Retina (tissue), 1 donor: ENCODE measurements at regions not wholly inside any gene's neighbourhood (a gene's known extent, or its start where the extent isn't known, plus 50 kb on each side); places are given as distances from the start of the nearest gene placed in this dataset.
"Not testable (repeated sequence)": the region's sequence is repeated elsewhere in the genome, so short reads cannot be mapped to it uniquely, and the experiment has no call there.

ENCODE experiments used
- DNase-seq: peaks from one replicate; pipeline ENCODE4 v3.0.0-alpha.2; 2016

DNA sequence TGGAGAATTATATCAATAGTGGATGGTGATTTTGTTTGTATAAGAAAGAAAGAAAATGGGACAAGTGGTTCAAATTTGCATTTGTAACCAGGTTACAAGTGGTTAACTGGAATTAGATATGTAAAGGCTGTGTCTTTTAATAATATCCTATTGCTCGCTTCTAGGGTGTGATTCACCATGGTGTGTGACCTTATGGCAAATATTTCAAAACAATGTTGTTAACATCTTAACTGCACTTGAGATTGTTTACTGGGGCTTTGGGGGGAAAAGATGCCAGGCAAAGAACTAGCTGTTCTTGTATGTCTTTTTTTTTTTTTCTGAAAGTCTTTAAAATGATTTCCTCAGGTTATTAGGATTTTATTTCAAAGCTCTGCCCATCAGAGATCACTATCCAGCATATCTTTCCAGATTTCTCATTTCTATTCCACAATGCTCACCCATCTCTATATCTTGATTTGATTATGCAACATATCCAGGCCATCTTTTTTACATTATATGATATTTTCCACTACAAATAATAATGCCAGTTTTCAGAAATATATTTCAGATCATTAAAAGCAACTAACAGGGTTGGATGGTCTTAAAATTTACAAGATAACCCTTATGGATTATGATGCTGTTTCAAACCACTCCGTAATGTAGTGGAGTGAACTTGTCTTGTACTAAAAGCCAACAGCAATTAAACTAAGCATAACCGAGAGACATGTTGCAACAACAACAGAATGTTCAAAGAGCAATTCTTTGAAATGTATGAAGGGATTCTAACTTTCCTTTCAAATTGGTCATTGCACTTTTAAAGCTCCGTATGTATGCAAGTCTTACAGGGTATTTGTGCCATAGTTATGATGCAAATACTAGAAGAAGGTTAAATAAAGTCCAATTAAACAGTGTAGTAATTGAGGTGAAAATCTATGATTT lies 341.5 kb upstream of the ETAA1 start:
- DNase-seq: no peak

DNA sequence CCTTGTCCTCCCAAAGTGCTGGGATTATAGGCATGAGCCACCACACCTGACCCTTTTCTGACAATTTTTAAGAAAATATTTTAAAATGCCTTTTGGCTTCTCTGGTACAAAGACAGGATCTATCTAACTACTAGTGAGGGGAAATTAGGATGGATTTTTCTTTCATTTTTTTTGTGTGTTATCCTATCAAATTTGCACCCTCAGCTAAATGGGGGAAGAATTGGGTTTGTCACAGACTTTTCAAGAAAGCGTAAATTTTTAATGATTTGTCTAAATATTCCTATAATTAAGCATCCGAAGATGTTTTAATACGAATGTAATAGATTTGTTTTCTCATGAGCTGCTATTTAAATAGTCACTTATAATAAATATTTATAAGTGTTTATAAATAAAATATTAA lies 340.0 kb upstream of the ETAA1 start:
- no peak for DNase-seq

DNA sequence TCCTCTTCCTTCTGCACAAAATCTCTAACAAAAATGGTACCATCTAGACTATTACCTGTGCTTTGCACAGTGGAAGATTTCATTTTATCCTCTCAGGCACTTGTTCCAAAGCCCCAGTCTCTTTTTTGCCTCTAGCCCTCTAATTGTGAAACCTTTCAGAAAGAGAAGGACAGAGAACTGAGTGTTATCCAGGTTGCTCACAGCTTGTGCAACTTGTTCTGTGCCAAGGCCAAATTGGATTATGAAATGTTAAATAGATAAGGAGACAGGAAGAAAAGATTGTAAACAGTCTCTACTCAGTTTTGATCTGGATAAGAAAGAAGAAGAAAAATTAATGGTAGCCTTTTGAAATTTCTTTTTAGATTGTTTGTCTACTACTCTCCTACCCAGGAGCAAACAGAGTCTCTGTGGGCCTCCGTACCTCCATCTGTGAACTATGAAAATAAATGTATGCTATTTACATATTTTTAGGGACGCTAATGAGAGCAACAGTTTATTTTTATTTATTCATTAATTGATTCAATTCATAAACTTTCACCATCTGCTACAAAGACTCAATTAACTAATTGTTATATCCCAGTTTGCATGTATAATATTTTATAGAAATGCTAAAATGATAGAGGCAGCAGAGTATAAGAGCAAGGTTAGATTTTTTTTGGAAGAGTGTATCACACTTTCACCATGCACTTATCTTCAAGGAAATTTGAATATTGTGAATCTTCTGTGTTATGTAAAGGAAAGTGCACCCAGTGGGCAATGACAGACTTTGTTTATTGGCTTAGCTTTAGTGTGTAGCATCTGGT lies 339.0 kb upstream of the ETAA1 start:
- no peak for DNase-seq

DNA sequence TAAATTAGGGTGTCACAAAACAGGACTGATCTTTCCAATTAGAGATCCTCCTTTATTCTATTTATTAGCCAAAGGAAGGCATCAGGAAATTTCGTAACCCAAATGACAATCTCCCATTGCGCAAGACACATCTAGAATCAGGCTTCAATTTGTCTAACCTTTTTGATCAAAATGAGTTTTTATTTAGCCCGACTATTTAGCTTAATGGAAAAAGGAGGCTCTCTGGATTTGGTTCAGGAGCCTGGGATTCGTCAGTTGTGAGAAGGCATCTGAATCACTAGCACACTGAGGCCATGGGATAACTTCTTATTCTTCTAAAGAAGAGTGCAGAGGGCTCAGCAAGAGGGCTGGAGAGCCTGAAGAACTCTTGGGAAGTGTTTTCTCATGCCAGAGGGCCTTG lies 332.1 kb upstream of the ETAA1 start:
- no peak for DNase-seq

DNA sequence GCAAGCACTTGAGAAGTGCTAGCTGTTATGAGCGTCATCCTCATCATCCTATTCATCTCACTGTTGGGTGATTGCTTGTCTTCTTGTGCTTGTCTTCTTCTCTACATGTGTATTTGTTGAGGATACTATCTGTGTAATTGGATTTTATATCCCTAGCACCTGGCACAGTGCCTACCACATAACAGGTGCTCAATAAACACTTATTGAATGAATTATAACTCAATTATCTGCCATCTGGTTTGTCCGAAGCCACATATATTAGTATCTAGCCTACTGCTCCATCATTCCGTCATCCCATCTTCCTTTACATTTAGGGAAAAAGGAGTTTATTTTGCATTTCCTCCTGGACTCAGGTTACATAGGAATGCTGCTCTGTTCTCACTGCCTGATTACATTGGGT lies 330.4 kb upstream of the ETAA1 start:
- DNase-seq: no peak

DNA sequence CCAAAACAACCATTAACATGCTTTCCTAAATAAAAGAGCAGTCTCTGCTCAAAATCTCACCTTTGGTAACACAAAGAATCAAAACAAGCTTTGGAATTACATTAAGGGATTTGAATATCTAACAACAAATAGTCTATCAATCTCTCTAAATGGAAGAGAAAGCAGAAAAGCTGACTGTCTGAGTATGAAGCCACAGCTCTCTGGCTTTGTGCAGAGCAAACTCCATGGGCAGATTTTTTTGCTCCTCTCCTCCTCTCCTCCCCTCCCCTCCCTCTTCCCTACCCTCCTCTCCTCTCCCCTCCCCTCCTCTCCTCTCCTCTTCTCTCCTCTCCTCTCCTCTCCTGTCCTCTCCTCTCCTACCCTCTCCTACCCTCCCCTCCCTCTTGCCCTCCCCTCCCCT lies 329.5 kb upstream of the ETAA1 start:
- no peak for DNase-seq

DNA sequence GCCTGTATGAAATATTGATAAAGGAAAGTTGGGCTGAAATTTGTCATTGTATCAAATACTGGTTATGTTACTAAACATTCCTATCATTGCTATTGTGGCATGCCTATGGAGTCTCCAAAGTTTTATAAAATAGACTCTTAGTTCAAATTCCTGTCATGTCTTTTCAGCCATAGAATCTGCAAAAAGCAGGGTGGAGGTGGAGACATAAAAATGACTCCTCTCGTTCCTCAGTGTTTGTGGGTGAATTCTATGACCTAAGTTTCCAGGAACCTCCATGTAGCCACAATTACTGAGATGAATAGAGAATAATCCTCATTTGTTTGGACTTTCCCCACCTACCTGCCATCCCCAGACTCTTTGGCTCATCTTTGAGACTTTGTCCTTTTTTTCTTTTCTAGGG lies 326.3 kb upstream of the ETAA1 start:
- DNase-seq: no peak

DNA sequence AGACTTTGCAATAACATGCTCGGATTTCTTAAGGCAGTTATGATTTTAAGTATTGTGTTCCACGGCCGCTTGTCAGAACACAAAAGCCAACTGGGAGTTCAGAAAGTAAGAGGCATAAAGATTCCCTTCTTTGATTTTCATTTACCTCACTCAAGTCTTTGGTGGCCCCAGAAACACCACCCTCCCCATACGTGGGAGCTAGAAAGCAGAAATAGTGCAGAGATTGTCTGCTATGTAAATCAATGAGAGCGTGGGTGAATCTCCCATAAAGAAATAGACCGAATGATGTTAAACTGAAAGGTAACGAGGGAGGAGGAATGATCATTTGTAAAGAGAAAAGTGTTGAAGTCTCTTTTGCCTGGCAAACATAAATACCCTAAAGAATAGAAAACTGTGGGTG lies 322.1 kb upstream of the ETAA1 start:
- DNase-seq: no peak

DNA sequence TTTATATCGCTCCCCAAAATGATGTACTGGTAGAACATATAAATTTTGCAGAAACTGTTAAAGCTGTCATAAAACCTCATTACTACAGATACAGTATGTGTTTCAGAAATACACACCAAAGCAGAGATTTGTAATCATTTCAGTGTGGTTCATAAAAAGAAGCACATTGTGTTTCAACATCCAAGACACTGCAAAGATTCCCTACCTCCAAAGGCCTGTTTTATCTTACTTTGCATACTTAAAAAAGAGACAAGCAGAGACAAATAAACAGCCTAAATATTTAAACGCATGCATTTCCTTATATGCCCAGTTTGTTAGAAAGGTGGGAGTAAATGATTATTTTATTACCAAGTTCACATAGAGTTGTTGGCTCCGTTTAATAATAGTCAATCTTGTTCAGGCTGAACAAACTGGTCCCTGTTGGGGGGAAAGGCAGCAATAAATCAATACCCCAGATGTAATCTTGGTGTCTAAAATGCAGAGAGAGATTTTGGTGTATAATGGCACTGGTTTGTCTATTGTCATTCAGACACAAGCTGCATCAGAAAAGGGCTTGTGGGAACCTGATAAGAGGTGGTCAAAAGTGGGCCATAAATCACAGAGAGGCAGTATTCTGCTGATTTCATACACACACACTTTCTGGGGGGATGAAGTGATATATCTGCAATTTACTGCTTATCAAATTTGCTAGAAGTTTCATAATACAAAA lies 321.4 kb upstream of the ETAA1 start:
- DNase-seq: no peak

DNA sequence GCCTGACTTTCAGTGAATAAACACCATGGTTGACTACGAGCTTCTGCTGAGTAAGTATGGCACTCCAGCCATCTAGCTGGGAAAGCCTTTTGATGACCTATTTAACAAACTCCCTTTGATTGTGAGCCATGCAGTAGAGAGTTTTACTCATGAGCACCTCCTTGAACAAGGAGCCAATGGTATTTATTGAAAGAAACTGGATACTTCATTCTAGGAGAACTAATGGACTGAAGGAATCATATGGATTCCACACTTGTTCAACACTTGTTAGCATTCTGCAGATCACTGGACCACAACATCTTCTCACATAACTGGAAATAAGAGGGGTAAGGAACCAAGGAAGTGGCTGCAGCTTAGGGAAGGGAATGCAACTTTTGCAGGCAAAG lies 320.9 kb upstream of the ETAA1 start:
- DNase-seq: no peak

DNA sequence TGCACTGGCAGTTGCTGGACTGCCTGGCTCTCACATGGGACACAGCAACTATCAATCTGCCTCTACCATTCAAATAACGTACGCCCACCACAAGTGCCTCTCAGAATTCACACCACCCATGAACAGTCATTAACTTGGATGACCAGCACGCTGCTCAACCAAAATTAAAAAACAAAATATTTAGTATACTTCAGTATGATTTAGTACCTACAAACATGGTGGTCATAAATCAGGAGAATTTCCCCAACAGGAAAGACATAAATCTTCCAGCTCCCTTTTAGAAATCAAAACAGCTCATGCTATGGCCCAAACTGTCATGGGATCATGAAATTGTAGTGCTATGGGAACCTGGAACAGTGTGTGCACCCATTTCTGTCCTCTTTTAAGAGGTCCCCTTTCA lies 317.4 kb upstream of the ETAA1 start:
- DNase-seq: no peak

DNA sequence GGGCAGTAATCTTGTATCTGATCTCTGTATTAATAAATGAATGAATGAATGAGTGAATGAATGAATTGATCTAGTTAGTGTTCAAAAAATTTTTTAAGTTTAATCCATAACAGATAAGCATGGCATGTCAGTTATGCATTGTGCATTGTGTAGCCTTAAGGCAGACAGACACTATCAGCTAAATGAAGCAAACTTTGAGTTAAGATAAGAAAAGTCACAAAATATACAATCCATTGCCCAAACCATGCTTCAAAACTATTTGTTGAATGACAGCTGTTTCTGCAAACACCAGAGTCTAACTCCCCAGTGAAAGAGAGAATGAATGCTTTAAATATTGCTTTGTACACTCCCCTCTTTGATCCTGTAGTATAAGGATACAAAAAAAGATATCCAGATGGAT lies 314.3 kb upstream of the ETAA1 start:
- DNase-seq: no peak

DNA sequence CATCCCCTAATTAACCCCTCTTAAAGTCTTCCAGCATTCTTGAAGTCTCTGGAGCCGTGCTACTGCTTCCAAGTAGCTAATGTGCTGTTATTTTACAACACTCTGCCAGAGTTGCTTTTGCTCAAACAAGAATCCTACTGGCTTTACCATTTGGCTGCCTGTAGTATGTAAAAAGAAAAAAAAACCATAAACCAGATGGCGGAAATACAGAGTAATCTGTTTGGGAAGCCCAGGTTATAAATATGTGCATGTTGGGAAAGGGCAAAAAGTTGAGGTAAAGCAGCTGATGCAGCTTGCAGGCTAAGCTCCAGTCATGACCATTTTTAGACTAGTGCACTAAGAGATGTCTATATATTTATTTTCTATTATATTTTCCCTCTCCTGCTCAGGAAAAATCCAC lies 313.2 kb upstream of the ETAA1 start:
- DNase-seq: no peak

DNA sequence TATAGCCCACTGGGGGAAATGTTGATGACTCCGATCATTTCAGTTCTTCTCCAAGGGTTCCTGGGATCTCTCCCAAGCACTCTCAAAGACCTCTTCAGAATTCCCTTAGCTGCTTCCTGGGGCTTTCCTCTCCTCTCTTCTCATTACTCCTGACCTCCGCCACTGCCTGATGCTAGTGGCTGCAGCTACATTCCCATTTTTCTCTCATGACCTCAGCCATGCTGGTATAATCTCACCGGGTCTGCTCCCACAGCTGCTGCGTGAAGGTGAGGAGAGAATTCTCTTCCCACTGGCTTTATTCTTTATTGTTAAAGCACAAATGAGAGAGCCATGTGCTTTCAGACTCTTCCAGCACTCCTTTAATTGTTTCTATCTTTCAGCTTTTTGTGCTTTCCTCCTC lies 312.0 kb upstream of the ETAA1 start:
- DNase-seq: no peak

DNA sequence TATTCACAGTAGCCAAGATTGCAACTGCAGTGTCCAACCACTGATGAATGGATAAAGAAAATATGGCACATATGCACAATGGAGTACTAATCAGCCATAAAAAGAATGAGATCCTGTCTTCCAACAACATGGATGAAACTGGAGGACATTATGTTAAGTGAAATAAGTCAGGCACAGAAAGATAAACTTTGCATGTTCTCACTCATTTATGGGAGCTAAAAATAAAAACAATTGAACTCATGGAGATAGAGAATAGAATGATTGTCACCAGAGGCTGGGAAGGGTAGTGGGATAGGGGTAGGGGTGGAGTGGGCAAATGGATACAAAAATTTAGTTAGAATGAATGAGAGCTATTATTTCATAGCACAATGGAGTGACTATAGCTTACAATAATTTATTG lies 305.5 kb upstream of the ETAA1 start:
- no peak for DNase-seq

DNA sequence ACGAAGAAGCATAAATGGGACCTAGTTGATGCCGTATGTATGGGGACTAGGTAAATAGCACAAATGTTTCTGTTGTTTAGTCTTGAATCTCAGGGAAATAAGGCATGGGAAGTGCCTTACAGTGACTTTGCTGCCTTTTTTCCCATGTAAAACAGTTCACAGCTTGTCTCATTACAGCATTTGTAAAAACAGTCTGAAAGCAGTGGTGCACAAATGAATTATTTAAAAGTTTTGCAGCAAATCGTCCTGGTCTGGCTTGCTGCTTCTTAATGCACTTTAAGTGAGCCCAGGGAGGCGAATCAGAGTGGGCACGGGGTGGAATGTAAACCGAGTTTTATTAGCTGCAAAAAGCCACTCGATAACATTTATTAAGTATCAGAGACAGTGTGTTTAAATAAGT lies 302.0 kb upstream of the ETAA1 start:
- DNase-seq: no peak

DNA sequence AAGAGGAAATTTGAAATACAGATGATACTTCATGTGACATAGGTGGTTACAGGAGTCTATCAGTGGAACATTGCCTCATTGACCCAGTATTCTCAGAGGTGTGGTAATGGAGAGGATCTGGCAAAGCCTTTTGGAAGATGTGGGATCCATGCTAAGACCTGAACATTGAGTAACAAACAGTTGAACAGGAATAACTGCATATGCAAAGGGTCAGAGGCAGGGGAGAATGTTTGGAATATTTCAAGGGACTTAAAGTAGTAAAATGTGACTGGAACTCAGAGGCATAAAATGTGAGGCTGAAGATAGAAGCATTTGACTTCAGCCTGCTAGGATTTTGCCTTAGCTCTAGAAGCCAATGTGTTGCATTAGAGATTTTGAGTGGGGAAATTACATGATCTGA lies 300.2 kb upstream of the ETAA1 start:
- DNase-seq: no peak

DNA sequence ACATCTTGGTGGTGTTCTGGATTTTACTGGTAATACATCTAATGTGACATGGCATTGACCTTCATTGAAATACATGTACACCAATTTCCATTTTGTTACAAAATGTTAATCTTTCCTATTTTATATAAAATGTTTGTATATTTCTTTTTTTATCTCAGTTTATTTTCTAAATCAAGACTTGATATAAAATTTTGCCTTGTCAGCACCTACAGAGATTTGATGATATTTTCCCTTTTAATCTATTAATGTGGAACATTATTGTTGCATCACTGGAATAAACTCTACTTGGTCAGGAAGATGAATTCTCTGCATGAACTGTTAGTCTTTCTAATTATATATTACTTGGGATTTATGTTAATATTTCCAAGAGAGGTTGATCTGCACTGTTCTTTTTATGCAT lies 294.0 kb upstream of the ETAA1 start:
- no peak for DNase-seq

DNA sequence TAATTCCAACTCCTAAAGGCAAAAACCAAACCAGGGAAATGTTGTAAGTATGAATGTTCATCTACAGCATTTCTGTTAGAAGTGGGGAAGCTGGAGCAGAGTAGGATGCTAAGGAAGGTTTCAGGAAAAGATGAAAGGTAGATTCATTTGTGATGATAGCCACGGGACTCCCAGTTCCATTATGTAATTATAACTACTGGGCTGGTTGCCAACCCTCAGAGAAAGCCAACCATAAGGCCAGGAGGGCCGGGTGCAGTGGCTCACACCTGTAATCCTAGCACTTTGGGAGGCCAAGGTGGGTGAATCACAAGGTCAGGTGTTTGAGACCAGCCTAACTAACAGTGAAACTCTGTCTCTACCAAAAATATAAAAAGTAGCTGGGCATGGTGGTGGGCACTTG lies 288.9 kb upstream of the ETAA1 start:
- no peak for DNase-seq

DNA sequence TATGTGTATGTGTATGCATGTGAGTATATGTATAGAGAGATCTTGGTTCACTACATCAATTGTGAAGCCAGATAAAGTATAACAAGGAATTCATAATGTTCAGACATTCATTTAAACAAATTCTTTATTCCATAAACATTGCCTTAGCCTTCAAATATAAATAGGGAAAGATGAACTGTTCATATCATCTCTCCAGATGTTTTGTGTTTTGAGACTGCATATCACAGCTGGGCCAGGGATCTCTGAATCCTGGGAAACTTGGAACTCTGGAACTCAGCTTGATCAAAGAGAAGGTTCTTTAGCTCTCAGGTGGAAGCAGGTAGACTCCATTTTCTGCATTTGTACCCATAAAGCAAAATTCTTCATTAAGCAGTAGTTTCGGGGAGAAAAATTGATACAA lies 272.6 kb upstream of the ETAA1 start:
- DNase-seq: no peak

DNA sequence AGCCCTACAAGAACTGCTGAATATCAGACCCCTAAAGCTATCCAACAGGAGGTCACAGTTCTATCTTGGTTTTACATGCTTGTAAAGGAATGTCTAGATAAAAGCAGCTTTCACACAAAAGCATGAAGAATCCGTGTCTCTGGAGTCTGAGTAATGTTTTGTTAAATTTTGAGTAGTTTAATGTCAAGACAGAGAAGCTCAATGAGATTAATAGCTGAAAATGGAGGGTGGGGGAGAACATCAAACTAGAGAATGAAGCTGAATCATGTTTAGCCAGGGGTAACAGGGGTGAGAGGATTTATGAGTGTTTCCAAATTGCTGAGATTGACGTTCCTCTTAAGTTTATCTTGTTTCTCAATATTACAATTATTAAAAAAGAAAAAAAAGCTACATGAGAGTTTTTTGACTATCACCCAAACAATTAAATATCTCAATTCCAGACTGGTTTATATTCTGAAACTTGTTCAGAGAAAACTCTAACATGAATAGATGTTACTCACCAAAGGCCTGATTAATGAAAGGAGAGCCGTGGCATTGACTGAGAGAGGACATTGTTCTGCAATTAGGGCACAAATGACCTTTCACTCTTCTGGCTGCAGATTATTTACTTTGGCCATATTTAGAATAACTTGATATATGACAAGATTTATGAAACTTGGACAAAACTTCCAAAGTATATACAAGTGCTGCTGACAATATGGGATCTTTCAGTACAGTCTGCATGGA lies 266.4 kb upstream of the ETAA1 start:
- no peak for DNase-seq

DNA sequence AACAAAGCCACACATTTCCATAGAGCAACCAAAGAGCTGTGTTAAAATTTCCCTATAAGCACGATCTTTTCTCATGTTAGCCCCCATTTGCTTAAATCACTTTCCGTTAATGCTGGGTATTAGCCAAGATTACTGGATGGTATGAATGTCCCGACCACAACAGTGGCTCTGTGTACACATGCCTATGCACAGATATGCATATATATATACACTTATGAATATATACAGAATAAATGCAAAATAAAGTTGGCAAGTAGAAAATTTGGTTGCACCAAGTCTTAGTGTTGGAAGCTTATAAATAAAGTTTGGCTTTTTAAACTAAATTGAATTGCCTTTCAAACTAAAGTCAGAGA lies 265.9 kb upstream of the ETAA1 start:
- no peak for DNase-seq

DNA sequence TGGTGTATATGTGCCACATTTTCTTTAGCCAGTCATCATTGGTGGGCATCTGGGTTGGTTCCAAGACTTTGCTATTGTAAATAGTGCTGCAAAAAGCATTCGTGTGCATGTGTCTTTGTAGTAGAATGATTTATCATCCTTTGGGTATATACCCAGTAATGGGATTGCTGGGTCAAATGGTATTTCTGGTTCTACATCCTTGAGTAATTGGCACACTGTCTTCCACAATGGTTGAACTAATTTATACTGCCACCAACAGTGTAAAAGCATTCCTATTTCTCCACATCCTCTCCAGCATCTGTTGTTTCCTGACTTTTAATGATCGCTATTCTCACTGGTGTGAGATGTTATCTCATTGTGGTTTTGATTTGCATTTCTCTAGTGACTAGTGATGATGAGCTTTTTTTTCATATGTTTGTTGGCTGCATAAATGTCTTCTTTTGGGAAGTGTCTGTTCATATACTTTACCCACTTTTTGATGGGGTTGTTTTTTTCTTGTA lies 264.6 kb upstream of the ETAA1 start:
- not testable (repeated sequence) for DNase-seq
